ENCODE measurements at regions not wholly inside any gene's neighbourhood (a gene's known extent, or its start where the extent isn't known, plus 50 kb on each side); places are given as distances from the start of the nearest gene placed in this dataset.

DNA sequence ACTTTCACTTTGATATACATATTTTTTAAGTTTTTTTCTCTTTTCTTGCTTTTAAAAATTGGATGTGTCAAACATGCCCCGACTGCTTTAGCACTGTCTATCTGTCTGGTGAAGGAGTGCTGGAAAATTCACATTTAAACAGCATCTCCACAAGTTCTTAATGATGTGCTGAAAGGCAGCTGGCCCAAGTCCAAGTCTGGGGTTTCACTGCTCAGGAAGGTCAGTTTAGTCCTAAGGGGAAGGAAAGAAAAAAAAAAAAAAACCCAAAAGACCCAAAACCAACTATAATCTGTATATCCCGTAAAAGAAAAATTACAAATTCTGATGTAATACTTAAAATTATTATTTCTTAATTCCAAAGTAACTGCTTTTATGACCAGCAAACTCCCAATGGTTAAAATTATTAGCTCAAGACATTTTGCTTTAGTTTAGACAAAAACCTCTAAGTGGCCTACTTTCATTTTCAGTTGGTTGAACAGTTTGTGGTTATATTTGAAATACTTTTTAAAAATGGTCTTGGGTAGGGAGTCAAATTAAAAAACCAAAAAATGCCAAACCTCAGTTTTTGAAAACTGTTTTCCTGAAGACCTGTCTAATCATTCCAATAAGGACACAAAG, 79.5 kb upstream of the PREP start:
- no peak for DNase-seq

DNA sequence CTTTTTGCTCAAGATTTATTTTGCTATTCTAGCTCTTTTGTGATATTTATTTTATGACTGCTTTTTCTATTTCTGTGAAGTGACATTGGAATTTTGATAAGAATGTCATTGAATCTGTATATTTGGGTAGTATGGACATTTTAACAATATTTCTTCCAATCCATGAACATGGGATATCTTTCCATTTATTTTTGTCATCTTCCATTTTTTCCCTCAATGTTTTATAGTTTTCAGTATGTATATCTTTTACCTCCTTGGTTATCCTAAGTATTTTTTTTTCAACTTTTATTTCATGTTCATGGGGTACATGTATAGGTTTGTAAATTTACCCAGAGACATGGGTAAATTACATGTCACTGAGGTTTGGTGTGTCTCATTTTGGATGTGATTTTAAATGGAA, 74.1 kb upstream of the PREP start:
- DNase-seq = no peak

DNA sequence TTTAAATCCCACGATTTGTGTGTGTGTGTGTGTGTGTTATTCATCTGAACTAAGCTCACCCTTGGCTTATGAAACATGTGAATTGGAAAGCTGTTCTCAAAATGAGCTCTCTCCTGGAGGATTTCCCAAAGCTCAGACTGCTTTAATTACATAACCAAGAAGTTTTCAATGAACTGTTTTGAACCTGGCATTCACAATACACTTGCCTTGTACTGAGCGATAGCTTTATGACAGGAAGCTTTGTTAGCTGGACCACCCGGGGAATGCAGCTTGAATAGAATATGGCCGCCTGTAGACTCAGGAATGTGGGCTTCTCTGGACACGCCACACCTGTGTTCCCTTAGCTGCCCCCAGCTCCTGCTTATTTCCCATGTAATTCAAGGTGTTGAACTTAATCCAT, 71.4 kb upstream of the PREP start:
- no peak for DNase-seq

DNA sequence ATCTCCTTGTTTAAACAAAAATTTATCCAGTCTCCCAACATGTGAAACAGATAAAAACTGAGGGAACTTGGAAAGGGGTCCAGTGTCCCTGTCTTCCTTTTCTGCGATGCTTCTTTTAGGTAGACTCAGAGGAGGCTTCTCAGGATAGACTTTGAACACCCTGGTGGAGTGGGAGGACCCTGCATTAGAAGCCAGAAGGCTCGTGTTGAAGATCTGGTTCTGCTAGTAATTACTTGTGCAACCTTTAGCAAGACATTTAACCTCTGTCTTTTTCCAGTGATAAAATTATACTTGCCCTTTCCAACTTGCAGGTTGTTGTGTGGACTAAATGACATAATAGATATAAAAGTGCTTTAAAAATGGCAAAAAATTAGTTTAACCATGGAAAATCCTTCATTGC, 67.1 kb upstream of the PREP start:
- no peak for DNase-seq

DNA sequence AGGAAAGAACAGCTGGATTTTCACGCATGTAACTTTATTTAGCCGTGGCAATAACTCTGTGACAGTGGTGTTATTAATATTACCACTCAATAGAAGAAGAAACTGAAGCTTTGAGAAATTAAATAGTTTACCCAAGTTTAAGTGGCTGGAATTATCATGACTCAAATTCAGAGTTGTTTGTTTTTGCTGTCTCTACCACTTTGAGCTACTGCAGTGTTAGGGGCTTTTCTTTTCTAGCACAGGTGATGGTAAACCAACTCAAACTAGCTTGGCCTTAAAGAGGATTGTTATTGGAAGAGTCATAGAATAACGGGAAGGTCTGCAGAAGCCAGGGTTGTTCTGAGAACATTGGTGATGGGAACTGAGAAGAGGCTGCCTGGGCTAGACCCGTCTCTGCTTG, 66.0 kb upstream of the PREP start:
- no peak for DNase-seq

DNA sequence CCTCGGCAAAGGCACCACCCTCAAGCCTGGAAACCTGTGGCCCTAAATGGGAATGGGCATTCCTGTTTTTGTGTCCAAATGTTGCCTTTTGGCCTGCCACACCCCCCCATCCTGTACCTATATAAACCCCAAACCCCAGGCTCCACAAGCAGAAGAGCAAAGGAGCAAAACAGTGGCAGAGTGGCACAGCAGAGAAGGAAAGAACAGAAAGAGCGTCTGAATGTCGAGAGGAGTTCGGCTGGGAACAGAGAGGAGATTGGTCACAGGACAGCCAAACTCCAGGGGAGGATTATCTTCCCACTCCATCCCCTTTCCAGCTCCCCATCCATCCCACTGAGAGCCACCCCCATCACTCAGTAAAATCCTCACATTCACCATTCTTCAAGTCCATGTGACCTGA, 58.0 kb upstream of the PREP start:
- no peak for DNase-seq

DNA sequence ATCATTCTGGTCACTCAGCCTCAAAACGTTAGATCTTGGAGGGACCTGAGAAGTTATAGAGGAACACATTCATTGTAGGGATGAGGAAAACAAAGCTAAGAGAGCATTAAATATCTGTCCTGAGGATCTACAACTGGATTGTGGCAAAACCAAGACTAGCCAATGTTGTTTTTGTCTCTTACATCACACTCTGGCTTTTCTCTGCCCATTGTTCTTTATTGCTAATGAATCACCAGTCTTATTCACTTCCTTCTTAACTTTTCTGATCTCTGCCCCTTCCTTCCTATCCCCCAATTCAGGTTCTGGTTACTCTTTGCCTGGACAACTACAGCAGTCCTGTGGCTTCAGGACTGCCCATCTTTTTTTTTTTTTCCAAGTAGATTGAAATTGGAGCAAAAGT, 57.0 kb upstream of the PREP start:
- no peak for DNase-seq

DNA sequence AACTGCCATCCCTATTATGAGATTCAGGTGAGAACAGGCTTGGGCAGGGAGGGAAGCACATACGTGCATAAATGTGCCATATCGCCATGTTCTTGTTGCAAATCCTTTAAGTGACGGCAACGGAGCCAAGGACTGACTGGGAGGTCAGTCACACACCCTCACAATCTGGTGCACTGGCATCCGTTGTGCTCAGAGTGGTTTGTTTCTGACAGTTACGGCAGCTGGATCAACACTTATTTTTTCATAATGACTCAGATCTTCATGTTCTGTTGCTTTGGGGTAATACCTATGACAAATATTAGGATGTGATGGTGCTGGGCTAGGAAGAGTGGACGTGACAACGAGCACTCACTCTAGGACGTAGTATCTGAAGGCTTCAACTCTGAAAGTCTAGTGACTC, 56.2 kb upstream of the PREP start:
- DNase-seq = no peak

DNA sequence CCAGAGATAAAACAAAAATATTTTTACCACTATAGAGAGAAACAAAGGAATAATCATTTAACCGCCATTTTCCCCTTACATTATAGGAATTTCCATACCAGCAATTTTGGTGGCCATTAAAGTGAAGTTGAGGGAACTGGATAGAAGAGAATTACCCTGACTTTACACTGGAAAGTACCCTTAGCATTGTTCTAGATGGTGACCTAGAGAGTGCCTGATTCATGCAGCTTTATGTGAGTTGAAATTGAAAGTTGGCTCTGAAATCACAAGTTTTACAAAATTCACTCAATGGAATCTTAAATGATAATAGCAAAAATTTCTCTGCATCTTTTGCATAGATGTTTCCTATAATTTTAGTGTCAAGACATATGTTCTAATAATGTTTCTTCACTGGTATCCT, 55.7 kb upstream of the PREP start:
- no peak for DNase-seq

DNA sequence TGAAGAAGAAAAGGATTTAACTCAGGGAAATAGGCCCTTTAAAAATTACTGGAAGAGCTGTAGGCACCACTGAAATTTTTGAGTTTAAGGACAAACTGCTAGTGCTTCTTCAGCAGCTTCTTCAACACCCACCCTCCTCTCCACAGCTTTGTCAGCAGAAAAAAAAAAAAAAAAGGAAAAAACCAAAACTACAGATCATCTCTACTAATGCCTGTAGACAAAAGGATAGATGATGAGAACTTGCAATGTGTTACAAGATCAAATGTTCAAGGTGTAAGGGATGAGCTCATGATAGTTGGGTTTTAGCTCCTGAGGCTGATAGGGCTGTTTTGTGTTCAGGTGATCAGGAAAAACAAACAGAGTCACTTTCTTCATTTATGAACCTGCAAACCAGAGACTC, 55.2 kb upstream of the PREP start:
- no peak for DNase-seq

DNA sequence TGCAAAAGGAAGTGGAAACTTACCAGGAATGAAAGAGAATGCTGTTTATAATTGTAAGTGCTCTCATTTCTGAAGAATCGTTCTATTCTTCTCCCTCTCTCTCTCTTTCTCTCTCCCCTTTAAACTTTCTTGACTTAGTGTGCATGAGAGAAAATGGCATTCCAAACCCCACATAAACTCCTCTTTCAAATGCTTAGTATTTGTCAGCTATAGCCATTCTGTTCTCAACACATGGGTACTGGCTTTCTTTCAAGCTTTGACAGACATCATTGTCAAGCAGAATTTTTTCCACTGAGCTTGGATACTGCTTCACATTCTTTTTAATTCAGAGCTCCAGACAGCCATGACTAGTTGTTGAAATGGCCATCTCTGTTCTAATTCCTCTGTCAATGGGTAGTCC, 51.1 kb upstream of the PREP start:
- DNase-seq = no peak

DNA sequence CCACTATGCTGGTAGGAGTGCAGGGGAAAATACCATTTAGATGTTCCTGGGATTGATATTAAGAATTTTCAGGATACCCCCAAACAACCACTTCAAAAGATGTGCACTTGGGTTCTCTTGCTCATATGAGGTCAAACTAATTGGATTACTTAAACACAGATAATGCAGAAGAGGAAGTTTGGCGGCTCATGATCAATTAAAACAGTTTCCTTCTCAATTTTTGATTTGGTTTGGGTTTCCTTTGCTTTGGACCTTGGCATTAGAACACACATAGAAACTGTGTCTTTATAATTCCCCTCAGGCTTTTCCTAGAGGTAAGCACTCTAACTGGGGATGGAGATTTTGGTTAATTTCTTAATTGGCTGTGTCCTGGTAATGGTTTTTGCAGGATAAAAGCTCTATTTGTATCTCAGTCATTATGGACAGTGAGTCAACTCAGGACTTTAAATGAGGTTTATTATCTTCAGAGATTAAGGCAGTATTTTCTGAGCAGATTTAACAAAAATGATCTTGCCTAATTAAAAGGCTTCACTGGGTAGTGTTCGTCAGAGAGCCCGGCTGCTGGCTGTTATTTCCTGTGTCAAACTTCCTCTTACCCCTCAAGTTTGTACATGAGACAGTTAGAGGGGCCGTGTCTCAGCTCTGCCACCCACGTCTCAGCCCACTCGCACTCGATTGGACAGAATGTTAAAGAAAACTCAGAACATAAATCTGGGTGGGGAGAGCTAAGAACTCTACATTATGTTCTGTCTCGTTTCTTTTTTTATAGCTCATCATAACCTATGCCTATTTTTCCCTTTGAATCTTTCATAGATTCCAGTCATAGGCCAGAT, 50.3 kb upstream of the PREP start:
- peak; percentile 40 for DNase-seq

All from activated T-cell treated with anti-CD3 and anti-CD28 coated beads, Interleukin-2, amount 50 U/mL, for 1 hour (primary cell).